Left kidney (tissue), 1 donor: ENCODE measurements at regions not wholly inside any gene's neighbourhood (a gene's known extent, or its start where the extent isn't known, plus 50 kb on each side); places are given as distances from the start of the nearest gene placed in this dataset.

ENCODE experiments used
- DNase-seq: peaks from one replicate; pipeline ENCODE4 v3.0.0-alpha.2; 2013

- no peak for DNase-seq
Measured at GRCh38 chr18:47333926-47334635, 82.6 kb upstream of the SKOR2 start.

- no peak for DNase-seq
Measured at GRCh38 chr18:47331641-47332040, 80.2 kb upstream of the SKOR2 start.

GRCh38 chr18:47331026-47331425 is 79.6 kb upstream of the SKOR2 start:
- no peak for DNase-seq

GRCh38 chr18:47323158-47323557 is 71.7 kb upstream of the SKOR2 start:
- DNase-seq, result no peak

GRCh38 chr18:47321815-47322214 is 70.4 kb upstream of the SKOR2 start:
- DNase-seq, result no peak

- DNase-seq, result no peak
Measured at GRCh38 chr18:47317824-47318508, 66.5 kb upstream of the SKOR2 start.

GRCh38 chr18:47316924-47317323 is 65.5 kb upstream of the SKOR2 start:
- no peak for DNase-seq

GRCh38 chr18:47313901-47314300 is 62.4 kb upstream of the SKOR2 start:
- no peak for DNase-seq

- DNase-seq, result no peak
Measured at GRCh38 chr18:47311585-47311984, 60.1 kb upstream of the SKOR2 start.
